A673 (cell line): ENCODE measurements at regions not wholly inside any gene's neighbourhood (a gene's known extent, or its start where the extent isn't known, plus 50 kb on each side); places are given as distances from the start of the nearest gene placed in this dataset.

Experiments used
- BruUV-seq: library from RNA; stranded (reverse); fragments of 400-500 nt; replicated peaks from 2 replicates; lab custom pipeline; 2021; lab: Mats Ljungman, UMichigan
- CTCF ChIA-PET: fragments of 300-600 bp; sonication (Branson Sonifier 250); formaldehyde crosslinking; loops from one replicate; lab custom pipeline; 2022; ENCODE audit warnings: antibody characterized with exemption; lab: Charles Lee
- POLR2A ChIA-PET: fragments of 300-600 bp; sonication (Branson Sonifier 250); formaldehyde crosslinking; loops from one replicate; lab custom pipeline; 2022; ENCODE audit warnings: antibody characterized with exemption; ENCODE audit not compliant: low non-redundant PET; lab: Charles Lee
- DNase-seq: peaks from one replicate; pipeline ENCODE4 v3.0.0-alpha.2; 2015; ENCODE audit warnings: low spot score
- H3K27ac ChIP-seq: fragments of 200-600 bp; sonication (generic); 2 replicates; pipeline ENCODE4 v1.5.1; 2016; ENCODE audit warnings: mixed run types, low read depth, mild to moderate bottlenecking, mixed read lengths, antibody characterized with exemption, low read length; ENCODE audit not compliant: poor library complexity, severe bottlenecking
- H3K27me3 ChIP-seq: fragments of 200-600 bp; sonication (generic); replicated peaks from 2 replicates; pipeline ENCODE4 v1.6.1; 2017; ENCODE audit warnings: mixed run types, low read depth, mild to moderate bottlenecking, mixed read lengths, antibody characterized with exemption, low read length; ENCODE audit not compliant: insufficient read depth, poor library complexity
- H3K36me3 ChIP-seq: fragments of 200-600 bp; sonication (generic); 2 replicates; pipeline ENCODE4 v1.6.1; 2016; ENCODE audit warnings: mixed run types, mild to moderate bottlenecking, mixed read lengths, antibody characterized with exemption, low read length; ENCODE audit not compliant: insufficient read depth, poor library complexity, severe bottlenecking
- H3K4me1 ChIP-seq: fragments of 200-600 bp; sonication (generic); 2 replicates; pipeline ENCODE4 v1.6.1; 2017; ENCODE audit warnings: mixed run types, mild to moderate bottlenecking, mixed read lengths, antibody characterized with exemption, low read length; ENCODE audit not compliant: insufficient read depth, poor library complexity, severe bottlenecking
- H3K4me3 ChIP-seq: fragments of 200-600 bp; sonication (generic); 2 replicates; pipeline ENCODE4 v1.5.1; 2016; ENCODE audit warnings: low read depth, mixed run types, mild to moderate bottlenecking, mixed read lengths, low read length; ENCODE audit not compliant: poor library complexity, severe bottlenecking
- H3K9me3 ChIP-seq: fragments of 200-600 bp; sonication (generic); 2 replicates; pipeline ENCODE4 v1.6.1; 2016; ENCODE audit warnings: mixed run types, low read depth, mild to moderate bottlenecking, mixed read lengths, antibody characterized with exemption, low read length; ENCODE audit not compliant: poor library complexity, severe bottlenecking
- EZH2 ChIP-seq: fragments of 200-600 bp; sonication (generic); IDR thresholded peaks from 2 replicates; pipeline ENCODE4 v1.6.1; 2017; ENCODE audit warnings: borderline replicate concordance, low read depth, mild to moderate bottlenecking, mixed read lengths, antibody characterized with exemption, low read length; ENCODE audit not compliant: poor library complexity, severe bottlenecking
- intact Hi-C: fragments of 100-400 bp; cut with micrococcal nuclease; formaldehyde crosslinking; loops from one replicate; pipeline ENCODE4 v1.10.0; 2022; ENCODE audit not compliant: unreplicated experiment
- TF ChIP-seq, protein P1 (sequence below): fragments of 300-800, 200-600 bp; sonication (generic); conservative IDR thresholded peaks from 2 replicates; pipeline ENCODE4 v1.5.1; 2017; ENCODE audit warnings: low read depth, mild to moderate bottlenecking, antibody characterized with exemption, low read length, moderate library complexity, mixed read lengths

GRCh38 chr1:222065234-222065633, 323.3 kb upstream of the DUSP10 start:
- no peak for DNase-seq
- intact Hi-C loops: no loop called here
- Histone ChIP-seq H3K27ac (no peak overlapping the region), H3K4me3 (no peak overlapping the region), H3K27me3 (no peaks in the 10 kb centered on the region), H3K36me3 (no peaks in the 10 kb centered on the region), H3K9me3 (no peaks in the 10 kb centered on the region), H3K4me1 (no peaks in the 10 kb centered on the region)
- POLR2A ChIA-PET: no interaction called here
- BruUV-seq: no TSS peak
- no peak for TF ChIP-seq EZH2
- TF ChIP-seq, protein P1, sequence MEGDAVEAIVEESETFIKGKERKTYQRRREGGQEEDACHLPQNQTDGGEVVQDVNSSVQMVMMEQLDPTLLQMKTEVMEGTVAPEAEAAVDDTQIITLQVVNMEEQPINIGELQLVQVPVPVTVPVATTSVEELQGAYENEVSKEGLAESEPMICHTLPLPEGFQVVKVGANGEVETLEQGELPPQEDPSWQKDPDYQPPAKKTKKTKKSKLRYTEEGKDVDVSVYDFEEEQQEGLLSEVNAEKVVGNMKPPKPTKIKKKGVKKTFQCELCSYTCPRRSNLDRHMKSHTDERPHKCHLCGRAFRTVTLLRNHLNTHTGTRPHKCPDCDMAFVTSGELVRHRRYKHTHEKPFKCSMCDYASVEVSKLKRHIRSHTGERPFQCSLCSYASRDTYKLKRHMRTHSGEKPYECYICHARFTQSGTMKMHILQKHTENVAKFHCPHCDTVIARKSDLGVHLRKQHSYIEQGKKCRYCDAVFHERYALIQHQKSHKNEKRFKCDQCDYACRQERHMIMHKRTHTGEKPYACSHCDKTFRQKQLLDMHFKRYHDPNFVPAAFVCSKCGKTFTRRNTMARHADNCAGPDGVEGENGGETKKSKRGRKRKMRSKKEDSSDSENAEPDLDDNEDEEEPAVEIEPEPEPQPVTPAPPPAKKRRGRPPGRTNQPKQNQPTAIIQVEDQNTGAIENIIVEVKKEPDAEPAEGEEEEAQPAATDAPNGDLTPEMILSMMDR: no peak
- CTCF ChIA-PET: no interaction called here

DNA sequence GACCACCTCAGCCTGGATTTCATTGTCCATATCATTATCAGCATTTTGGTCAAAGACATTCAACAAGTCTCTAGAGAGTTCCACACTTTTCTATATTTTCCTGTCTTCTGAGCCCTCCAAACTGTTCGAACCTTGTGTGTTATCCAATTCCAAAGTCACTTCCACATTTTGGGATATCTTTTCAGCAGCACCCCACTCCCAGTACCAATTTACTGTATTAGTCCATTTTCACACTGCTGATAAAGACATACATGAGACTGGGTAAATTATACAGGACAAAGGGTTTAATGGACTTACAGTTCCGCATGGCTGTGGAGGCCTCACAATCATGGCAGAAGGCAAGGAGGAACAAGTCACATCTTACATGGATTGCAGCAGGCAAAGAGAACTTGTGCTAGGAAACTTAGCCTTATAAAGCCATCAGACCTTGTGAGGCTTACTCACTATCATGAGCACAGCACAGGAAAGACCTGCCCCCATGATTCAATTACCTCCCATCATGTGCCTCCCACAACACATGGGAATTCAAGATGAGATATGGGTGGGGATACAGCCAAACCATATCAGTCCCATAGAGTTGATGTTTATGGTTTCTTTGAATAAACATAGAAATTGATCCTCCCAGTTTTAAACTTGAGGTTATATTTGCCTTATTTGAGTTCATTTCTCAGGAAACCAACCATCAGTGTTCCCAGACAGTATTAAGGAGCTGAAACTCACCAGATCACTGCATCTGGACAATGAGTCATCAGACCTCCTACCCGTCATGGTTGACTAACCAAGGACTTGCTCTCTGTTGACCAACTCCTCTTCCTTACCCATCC, 322.7 kb upstream of the DUSP10 start:
- H3K27ac ChIP-seq: no peak overlapping the region
- DNase-seq: no peak
- intact Hi-C loops: no loop called here
- H3K9me3 ChIP-seq: no peaks in the 10 kb centered on the region
- no peaks in the 10 kb centered on the region for H3K36me3 ChIP-seq
- BruUV-seq: no TSS peak
- H3K4me3 ChIP-seq: no peak overlapping the region
- H3K4me1 ChIP-seq: no peaks in the 10 kb centered on the region
- POLR2A ChIA-PET: no interaction called here
- no peaks in the 10 kb centered on the region for H3K27me3 ChIP-seq
- TF ChIP-seq, protein P1: no peak
- no peak for TF ChIP-seq EZH2
- CTCF ChIA-PET: no interaction called here

DNA sequence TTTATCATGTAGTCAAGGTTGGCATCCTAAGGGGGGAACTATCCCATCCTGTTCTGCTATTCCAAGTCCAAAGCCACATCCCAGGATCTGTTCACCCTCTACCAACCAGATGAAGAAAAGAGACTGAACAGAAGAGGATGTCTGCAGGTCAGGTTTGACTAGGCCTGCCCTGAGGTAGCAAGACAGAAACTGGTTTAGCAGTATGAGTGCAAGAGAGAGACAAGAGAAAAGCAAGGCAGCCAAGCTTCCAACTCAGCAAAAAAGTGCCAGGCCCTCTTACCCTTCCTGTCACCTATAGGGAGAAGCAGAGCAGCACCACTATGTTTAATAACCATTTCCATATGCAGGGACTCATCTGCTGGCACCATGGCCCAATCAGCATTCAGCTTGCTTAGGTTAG, 320.8 kb upstream of the DUSP10 start:
- no peaks in the 10 kb centered on the region for H3K36me3 ChIP-seq
- H3K4me1 ChIP-seq: no peaks in the 10 kb centered on the region
- CTCF ChIA-PET: no interaction called here
- TF ChIP-seq, protein P1: no peak
- no peak for TF ChIP-seq EZH2
- no peaks in the 10 kb centered on the region for H3K27me3 ChIP-seq
- no peak overlapping the region for H3K27ac ChIP-seq
- no TSS peak for BruUV-seq
- POLR2A ChIA-PET: no interaction called here
- H3K9me3 ChIP-seq: no peaks in the 10 kb centered on the region
- intact Hi-C loops: no loop called here
- no peak overlapping the region for H3K4me3 ChIP-seq
- DNase-seq: no peak
